Testis (tissue), 2 donors: ENCODE measurements at regions not wholly inside any gene's neighbourhood (a gene's known extent, or its start where the extent isn't known, plus 50 kb on each side); places are given as distances from the start of the nearest gene placed in this dataset.

Source experiments
- DNase-seq: peaks from one replicate; pipeline ENCODE4 v3.0.0-alpha.2; 2019
- H3K27ac ChIP-seq, 2 donors: fragments of 200-600 bp; sonication (generic); one replicate each; pipeline ENCODE4 v1.5.1; 2019
- H3K27me3 ChIP-seq: fragments of 200-600 bp; sonication (generic); one replicate; pipeline ENCODE4 v1.5.1; 2019
- H3K36me3 ChIP-seq: fragments of 200-600 bp; sonication (generic); one replicate; pipeline ENCODE4 v1.5.1; 2017; ENCODE audit warnings: low read depth; ENCODE audit errors: missing control alignments
- H3K4me1 ChIP-seq: fragments of 200-600 bp; sonication (generic); one replicate; pipeline ENCODE4 v1.5.1; 2019
- H3K4me3 ChIP-seq, 2 donors: fragments of 200-600 bp; sonication (generic); one replicate each; pipeline ENCODE4 v1.5.1; 2017 to 2019
- H3K9me3 ChIP-seq: fragments of 200-600 bp; sonication (generic); one replicate; pipeline ENCODE4 v1.5.1; 2017
- POLR2A ChIP-seq: fragments of 450-650 bp; IDR thresholded peaks from one replicate; pipeline ENCODE4 v1.6.1; 2017; ENCODE audit warnings: antibody characterized with exemption, mild to moderate bottlenecking, moderate library complexity
- WGBS, 2 donors: methylation state at CpG; one replicate each; pipeline ENCODE4 v1.1.5; 2018; 5-methylcytosine and 5-hydroxymethylcytosine counted together
- intact Hi-C: fragments of 100-400 bp; cut with DNase I; formaldehyde crosslinking; loops from one replicate; pipeline ENCODE4 v1.15.1; 2023; ENCODE audit warnings: low total_unique reads
- TF ChIP-seq, protein P1 (sequence below), 3 experiments: fragments of 450-650 bp in 2 of 3; fragments of 200-600 bp in 1 of 3; sonication (generic) in 1 of 3; IDR thresholded peaks; one replicate each; pipeline ENCODE4 v1.5.1; 2016 to 2019; ENCODE audit warnings: antibody characterized with exemption in 3 of 3, mild to moderate bottlenecking in 2 of 3, moderate library complexity in 1 of 3

GRCh38 chr5:175102717-175103116 is 341.3 kb downstream of the DRD1 start:
- Histone ChIP-seq H3K36me3 (no peaks in the 10 kb centered on the region), H3K4me3 (no peak overlapping the region), H3K27ac (no peak overlapping the region), H3K9me3 (no peaks in the 10 kb centered on the region), H3K27me3 (no peaks in the 10 kb centered on the region), H3K4me1 (no peaks in the 10 kb centered on the region)
- no peak for DNase-seq
- no peak for TF ChIP-seq POLR2A
- TF ChIP-seq, protein P1, sequence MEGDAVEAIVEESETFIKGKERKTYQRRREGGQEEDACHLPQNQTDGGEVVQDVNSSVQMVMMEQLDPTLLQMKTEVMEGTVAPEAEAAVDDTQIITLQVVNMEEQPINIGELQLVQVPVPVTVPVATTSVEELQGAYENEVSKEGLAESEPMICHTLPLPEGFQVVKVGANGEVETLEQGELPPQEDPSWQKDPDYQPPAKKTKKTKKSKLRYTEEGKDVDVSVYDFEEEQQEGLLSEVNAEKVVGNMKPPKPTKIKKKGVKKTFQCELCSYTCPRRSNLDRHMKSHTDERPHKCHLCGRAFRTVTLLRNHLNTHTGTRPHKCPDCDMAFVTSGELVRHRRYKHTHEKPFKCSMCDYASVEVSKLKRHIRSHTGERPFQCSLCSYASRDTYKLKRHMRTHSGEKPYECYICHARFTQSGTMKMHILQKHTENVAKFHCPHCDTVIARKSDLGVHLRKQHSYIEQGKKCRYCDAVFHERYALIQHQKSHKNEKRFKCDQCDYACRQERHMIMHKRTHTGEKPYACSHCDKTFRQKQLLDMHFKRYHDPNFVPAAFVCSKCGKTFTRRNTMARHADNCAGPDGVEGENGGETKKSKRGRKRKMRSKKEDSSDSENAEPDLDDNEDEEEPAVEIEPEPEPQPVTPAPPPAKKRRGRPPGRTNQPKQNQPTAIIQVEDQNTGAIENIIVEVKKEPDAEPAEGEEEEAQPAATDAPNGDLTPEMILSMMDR (IDR thresholded peaks at IDR 0.05), result no peak
- intact Hi-C loops, result no loop called here

- WGBS, 2 donors, result 42 to 43% methylated on average over 7 of the region's 7 CpGs
- intact Hi-C loops, result no loop called here
- no peaks in the 10 kb centered on the region for H3K4me1 ChIP-seq
- no peaks in the 10 kb centered on the region for H3K9me3 ChIP-seq
- TF ChIP-seq POLR2A, result no peak
- TF ChIP-seq, protein P1 (IDR thresholded peaks at IDR 0.05), result no peak
- H3K27me3 ChIP-seq, result no peaks in the 10 kb centered on the region
- no peaks in the 10 kb centered on the region for H3K36me3 ChIP-seq
- no peak for DNase-seq
- no peak overlapping the region for H3K4me3 ChIP-seq
- H3K27ac ChIP-seq, result no peak overlapping the region
These were observed 345.7 kb downstream of the DRD1 start for GRCh38 chr5:175098301-175098700.

GRCh38 chr5:175096469-175097165 is 347.4 kb downstream of the DRD1 start:
- H3K36me3 ChIP-seq, result no peaks in the 10 kb centered on the region
- no peak overlapping the region for H3K4me3 ChIP-seq
- TF ChIP-seq, protein P1 (IDR thresholded peaks at IDR 0.05), result no peak
- TF ChIP-seq POLR2A, result no peak
- H3K27ac ChIP-seq, result no peak overlapping the region
- intact Hi-C loops, result no loop called here
- no peak for DNase-seq
- no peaks in the 10 kb centered on the region for H3K9me3 ChIP-seq
- no peaks in the 10 kb centered on the region for H3K27me3 ChIP-seq
- H3K4me1 ChIP-seq, result no peaks in the 10 kb centered on the region
- 36 to 37% methylated on average over 12 of the region's 12 CpGs for WGBS, 2 donors

DNA sequence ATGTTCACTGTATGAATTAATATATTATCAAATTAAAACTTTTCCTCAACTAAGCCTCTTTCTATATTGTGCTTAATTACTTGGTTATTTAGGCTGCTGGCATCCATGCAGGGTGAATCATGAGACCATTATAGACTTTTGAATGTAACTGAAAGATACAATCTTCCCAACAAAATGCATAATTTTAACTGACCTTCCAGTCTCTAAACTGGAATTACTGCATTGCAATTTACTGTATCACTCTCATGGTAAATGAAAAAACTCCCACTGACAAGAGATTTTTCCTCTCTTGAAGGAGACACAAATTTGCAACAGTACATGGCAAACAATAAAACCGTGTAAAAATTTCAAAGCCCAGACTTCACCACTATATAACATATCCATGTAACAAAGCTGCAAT is 349.5 kb downstream of the DRD1 start:
- no peak for DNase-seq
- intact Hi-C loops, result no loop called here
- Histone ChIP-seq H3K27me3 (no peaks in the 10 kb centered on the region), H3K4me3 (no peak overlapping the region), H3K36me3 (no peaks in the 10 kb centered on the region), H3K27ac (no peak overlapping the region), H3K4me1 (no peaks in the 10 kb centered on the region), H3K9me3 (no peaks in the 10 kb centered on the region)
- no peak for TF ChIP-seq POLR2A
- TF ChIP-seq, protein P1 (IDR thresholded peaks at IDR 0.05), result no peak
- 56 to 76% methylated on average over 1 of the region's 1 CpG for WGBS, 2 donors

GRCh38 chr5:175092691-175093090 is 351.3 kb downstream of the DRD1 start:
- Histone ChIP-seq H3K36me3 (no peaks in the 10 kb centered on the region), H3K27me3 (no peaks in the 10 kb centered on the region), H3K27ac (no peak overlapping the region), H3K4me1 (no peaks in the 10 kb centered on the region), H3K9me3 (no peaks in the 10 kb centered on the region), H3K4me3 (no peak overlapping the region)
- no peak for DNase-seq
- 79 to 90% methylated on average over 3 of the region's 3 CpGs for WGBS, 2 donors
- TF ChIP-seq, protein P1 (IDR thresholded peaks at IDR 0.05), result no peak
- TF ChIP-seq POLR2A, result no peak
- intact Hi-C loops, result no loop called here
